SK-N-SH (cell line): ENCODE measurements at regions not wholly inside any gene's neighbourhood (a gene's known extent, or its start where the extent isn't known, plus 50 kb on each side); places are given as distances from the start of the nearest gene placed in this dataset.
"Not testable (repeated sequence)": the region's sequence is repeated elsewhere in the genome, so short reads cannot be mapped to it uniquely, and the experiment has no call there.

ENCODE experiments used
- CTCF ChIA-PET: fragments of 300-600, 350-600 bp; formaldehyde crosslinking; extraction: SDS; loops from one replicate; lab custom pipeline; 2021; lab: Yijun Ruan, JAX
- POLR2A ChIA-PET: fragments of 350-600 bp; sonication (Branson Sonifier 250); formaldehyde crosslinking; extraction: SDS; loops from one replicate; lab custom pipeline; 2020; ENCODE audit warnings: antibody characterized with exemption, inconsistent platforms; lab: Yijun Ruan, JAX
- DNase-seq: peaks from one replicate; pipeline ENCODE4 v3.0.0; 2012
- H2AFZ ChIP-seq: fragments of 200-600 bp; sonication (generic); 2 replicates; pipeline ENCODE4 v1.8.1; 2016; ENCODE audit warnings: antibody characterized with exemption, mild to moderate bottlenecking, low read depth
- H3F3A ChIP-seq: fragments of 200-600 bp; sonication (generic); replicated peaks from 2 replicates; pipeline ENCODE3; 2016; ENCODE audit warnings: antibody characterized with exemption, mild to moderate bottlenecking; ENCODE audit not compliant: insufficient read depth
- H3K27ac ChIP-seq, 2 experiments: fragments of 200-500 bp in 1 of 2; fragments of 200-600 bp in 1 of 2; sonication (Bioruptor generic) in 1 of 2; sonication (generic), shearing (Covaris generic) in 1 of 2; 2 replicates each; pipeline versions ENCODE4 v1.5.1 to v1.6.1; 2014 to 2016; ENCODE audit warnings: low read depth in 2 of 2, inconsistent platforms in 1 of 2, low read length in 1 of 2, mild to moderate bottlenecking in 1 of 2, mixed read lengths in 1 of 2
- H3K27me3 ChIP-seq: fragments of 200-600 bp; sonication (generic), shearing (Covaris generic); 2 replicates; pipeline ENCODE4 v1.6.1; 2016; ENCODE audit warnings: mixed run types; ENCODE audit not compliant: insufficient read depth
- H3K36me3 ChIP-seq, 2 experiments: fragments of 200-500 bp in 1 of 2; fragments of 200-600 bp in 1 of 2; sonication (Bioruptor generic) in 1 of 2; sonication (generic) in 1 of 2; replicated peaks in 1 of 2; 2 replicates each; pipeline versions ENCODE3 to v1.5.1; 2014 to 2016; ENCODE audit warnings: low read length in 1 of 2, mild to moderate bottlenecking in 1 of 2; ENCODE audit not compliant: insufficient read depth in 2 of 2, control insufficient read depth in 1 of 2
- H3K4me1 ChIP-seq, 2 experiments: fragments of 200-500 bp in 1 of 2; fragments of 200-600 bp in 1 of 2; sonication (Bioruptor generic) in 1 of 2; sonication (generic), shearing (Covaris generic) in 1 of 2; 2 replicates each; pipeline versions ENCODE4 v1.5.1 to v1.6.1; 2014 to 2016; ENCODE audit warnings: low read depth in 1 of 2, low read length in 1 of 2, mixed run types in 1 of 2; ENCODE audit not compliant: insufficient read depth in 2 of 2, control insufficient read depth in 1 of 2
- H3K4me2 ChIP-seq: fragments of 200-600 bp; sonication (generic), shearing (Covaris generic); 2 replicates; pipeline ENCODE4 v1.6.1; 2017; ENCODE audit warnings: mixed run types
- H3K4me3 ChIP-seq, 2 experiments: fragments of 200-500 bp in 1 of 2; fragments of 200-600 bp in 1 of 2; sonication (Bioruptor generic) in 1 of 2; sonication (generic), shearing (Covaris generic) in 1 of 2; 2 replicates each; pipeline versions ENCODE4 v1.5.1 to v1.8.1; 2014 to 2016; ENCODE audit warnings: low read depth in 2 of 2, inconsistent platforms in 1 of 2, low read length in 1 of 2, mild to moderate bottlenecking in 1 of 2, mixed read lengths in 1 of 2, moderate library complexity in 1 of 2
- H3K79me2 ChIP-seq: fragments of 200-600 bp; sonication (generic); 2 replicates; pipeline ENCODE4 v1.8.1; 2017; ENCODE audit warnings: mild to moderate bottlenecking; ENCODE audit not compliant: insufficient read depth
- H3K9ac ChIP-seq: fragments of 200-600 bp; sonication (generic); 2 replicates; pipeline ENCODE4 v1.6.1; 2017; ENCODE audit warnings: mixed run types
- H3K9me2 ChIP-seq: fragments of 200-600 bp; sonication (generic); 2 replicates; pipeline ENCODE4 v1.6.1; 2017; ENCODE audit warnings: mixed run types
- H3K9me3 ChIP-seq: fragments of 200-600 bp; sonication (generic); 2 replicates; pipeline ENCODE4 v1.6.1; 2017; ENCODE audit warnings: mixed run types, mild to moderate bottlenecking, moderate library complexity
- H4K20me1 ChIP-seq: fragments of 200-600 bp; sonication (generic); 2 replicates; pipeline ENCODE4 v1.6.1; 2017; ENCODE audit warnings: mild to moderate bottlenecking, mixed run types; ENCODE audit not compliant: insufficient read depth
- EZH2phosphoT487 ChIP-seq: fragments of 200-600 bp; sonication (generic); IDR thresholded peaks from 2 replicates; pipeline ENCODE4 v1.6.1; 2017; ENCODE audit warnings: low read depth, mixed run types, mild to moderate bottlenecking, antibody characterized with exemption, moderate library complexity, borderline replicate concordance
- FOXJ3 ChIP-seq: sonication (generic); formaldehyde crosslinking; IDR thresholded peaks from 2 replicates; pipeline ENCODE4 v1.5.1; 2020; ENCODE audit warnings: mild to moderate bottlenecking, missing genetic modification reagents
- GATA2 ChIP-seq: sonication (generic); formaldehyde crosslinking; IDR thresholded peaks from 2 replicates; pipeline ENCODE4 v1.5.0; 2020; ENCODE audit warnings: mild to moderate bottlenecking, missing genetic modification reagents
- MXI1 ChIP-seq: IDR thresholded peaks from 2 replicates; pipeline ENCODE4 v1.6.1; 2012; ENCODE audit warnings: mild to moderate bottlenecking, low read depth, low read length, improper control_type of control experiment
- NFIC ChIP-seq: IDR thresholded peaks from 2 replicates; pipeline ENCODE4 v1.4.0; 2012; ENCODE audit warnings: borderline replicate concordance
- RAD21 ChIP-seq: IDR thresholded peaks from 2 replicates; pipeline ENCODE4 v1.6.1; 2012; ENCODE audit warnings: mild to moderate bottlenecking, low read length
- RFX5 ChIP-seq: IDR thresholded peaks from 2 replicates; pipeline ENCODE4 v1.6.1; 2012; ENCODE audit warnings: mild to moderate bottlenecking, improper control_type of control experiment, low read length
- WGBS: methylation state at CpG from one replicate; pipeline ENCODE4 v1.1.6; 2017; ENCODE audit warnings: low lambda C conversion rate; 5-methylcytosine and 5-hydroxymethylcytosine counted together
- TF ChIP-seq, protein P1 (sequence below): IDR thresholded peaks from 2 replicates; pipeline ENCODE4 v1.4.0; 2012; ENCODE audit warnings: low read depth, borderline replicate concordance

DNA sequence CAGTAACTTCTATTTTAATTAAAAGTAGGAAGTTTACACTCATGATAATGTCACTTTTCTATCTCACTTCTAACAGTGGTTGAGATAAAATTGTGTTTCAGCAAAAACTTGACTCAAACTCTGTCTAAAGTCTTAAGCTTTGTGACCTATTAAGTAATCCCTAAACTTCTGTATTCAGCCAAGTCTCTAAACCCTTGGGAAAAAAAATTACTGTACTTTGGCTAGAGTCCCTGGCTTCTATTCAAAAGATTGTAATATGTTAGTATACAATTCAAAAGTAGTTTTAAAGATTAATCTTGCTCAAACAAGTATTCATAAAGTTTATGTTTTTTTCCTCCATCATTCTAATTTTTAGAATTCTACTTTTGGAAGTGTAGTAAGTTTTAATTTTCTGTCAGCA is 1248.8 kb downstream of the UQCRFS1 start (continued):
- no peak for TF ChIP-seq MXI1
- no peak for TF ChIP-seq NFIC
- TF ChIP-seq RAD21 = no peak
- TF ChIP-seq, all 33 proteins: peak for 0

DNA sequence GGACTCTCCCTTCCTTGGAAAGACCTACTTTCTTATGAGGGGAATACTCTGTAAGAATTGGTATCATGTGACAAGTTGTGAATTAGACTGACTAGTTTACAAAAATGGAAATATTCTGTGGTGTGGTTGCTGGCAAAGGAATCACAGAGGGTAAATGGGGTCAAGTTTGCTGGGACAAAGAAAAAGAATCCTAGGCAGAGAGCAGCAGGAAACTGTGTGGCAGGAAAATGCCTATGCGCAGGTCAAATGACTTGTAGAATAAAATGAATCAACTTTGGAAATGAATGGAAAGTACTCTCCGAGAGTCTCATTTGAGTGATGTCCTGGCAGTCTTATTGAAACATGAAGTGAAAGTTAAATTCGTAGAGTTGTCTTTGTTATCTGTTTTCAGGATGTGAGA is 1250.7 kb downstream of the UQCRFS1 start:
- TF ChIP-seq RFX5 (no peak), NFIC (no peak), EZH2phosphoT487 (no peak), GATA2 (CRISPR knock-in tag) (no peak)
- TF ChIP-seq, protein P1, sequence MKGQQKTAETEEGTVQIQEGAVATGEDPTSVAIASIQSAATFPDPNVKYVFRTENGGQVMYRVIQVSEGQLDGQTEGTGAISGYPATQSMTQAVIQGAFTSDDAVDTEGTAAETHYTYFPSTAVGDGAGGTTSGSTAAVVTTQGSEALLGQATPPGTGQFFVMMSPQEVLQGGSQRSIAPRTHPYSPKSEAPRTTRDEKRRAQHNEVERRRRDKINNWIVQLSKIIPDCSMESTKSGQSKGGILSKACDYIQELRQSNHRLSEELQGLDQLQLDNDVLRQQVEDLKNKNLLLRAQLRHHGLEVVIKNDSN = no peak
- no peak overlapping the region for H3K27ac ChIP-seq
- H3F3A ChIP-seq = peaks cover 3% of the 10 kb centered on the region
- CTCF ChIA-PET = no interaction called here
- H3K9ac ChIP-seq = no peak overlapping the region
- no peaks in the 10 kb centered on the region for H3K4me1 ChIP-seq
- H3K36me3 ChIP-seq = no peaks in the 10 kb centered on the region
- POLR2A ChIA-PET = no interaction called here
- no peak overlapping the region for H3K4me2 ChIP-seq
- DNase-seq = no peak
- H3K9me2 ChIP-seq = no peaks in the 10 kb centered on the region
- H3K27me3 ChIP-seq = no peaks in the 10 kb centered on the region
- H4K20me1 ChIP-seq = no peaks in the 10 kb centered on the region
- H3K9me3 ChIP-seq = no peaks in the 10 kb centered on the region
- H2AFZ ChIP-seq = no peak overlapping the region
- H3K4me3 ChIP-seq = no peak overlapping the region
- no peaks in the 10 kb centered on the region for H3K79me2 ChIP-seq
- 6% methylated on average over 3 of the region's 3 CpGs for WGBS

DNA sequence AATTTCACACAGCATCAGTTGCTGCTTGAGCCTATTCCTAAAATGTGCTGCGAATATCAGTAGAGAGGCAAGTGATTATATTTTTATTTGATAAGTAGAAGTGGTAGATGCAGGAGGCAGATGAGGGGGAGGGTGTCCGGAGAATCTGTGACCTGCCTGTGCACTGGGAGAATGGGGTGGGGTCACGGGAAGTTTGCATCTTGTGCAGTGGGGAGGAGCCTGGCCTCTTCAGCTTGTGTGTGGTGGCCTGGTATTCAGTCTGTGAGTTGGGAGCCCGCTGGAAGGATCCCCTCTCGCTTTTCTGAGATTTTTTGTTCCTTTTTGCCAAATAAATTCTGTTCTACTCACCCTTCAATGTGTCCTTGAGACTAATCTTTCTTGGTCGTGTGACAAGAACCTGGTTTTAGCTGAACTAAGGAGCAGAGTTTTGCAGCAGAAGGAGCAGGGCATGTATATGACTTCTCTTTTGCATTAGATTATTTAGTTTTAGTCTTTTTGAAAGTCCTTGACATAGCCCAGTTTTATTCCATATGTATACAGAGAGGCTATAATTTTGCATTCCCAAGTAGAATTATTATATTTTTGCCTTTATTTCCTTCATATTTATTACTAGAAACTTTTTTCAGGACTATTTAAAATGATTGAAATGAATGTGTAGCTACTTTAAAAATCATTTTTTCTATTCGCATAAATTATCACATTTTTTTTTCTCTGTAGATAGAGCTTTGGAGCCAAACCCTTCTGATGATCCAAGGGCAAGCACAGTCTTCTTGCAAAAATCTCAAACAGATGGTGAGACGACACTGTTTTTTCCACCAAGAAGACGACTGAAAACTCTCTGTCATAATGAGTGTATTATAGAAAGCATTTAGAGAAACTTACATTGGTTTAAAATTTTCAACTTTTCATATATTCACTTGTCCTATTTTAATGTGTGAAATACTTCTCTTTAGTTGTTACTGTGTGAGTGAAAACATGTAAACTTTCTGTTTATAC is 1257.2 kb downstream of the UQCRFS1 start:
- no peaks in the 10 kb centered on the region for H3F3A ChIP-seq
- no peak overlapping the region for H3K9ac ChIP-seq
- H3K27me3 ChIP-seq = no peaks in the 10 kb centered on the region
- no peak overlapping the region for H3K4me3 ChIP-seq
- WGBS = 4% methylated on average over 9 of the region's 9 CpGs
- TF ChIP-seq FOXJ3 (CRISPR knock-in tag) = no peak
- no peak for TF ChIP-seq GATA2 (CRISPR knock-in tag)
- no peaks in the 10 kb centered on the region for H3K36me3 ChIP-seq
- H4K20me1 ChIP-seq = no peaks in the 10 kb centered on the region
- H2AFZ ChIP-seq = no peak overlapping the region
- ChIA-PET POLR2A (no interaction called here), CTCF (interaction anchor here (1.5 to 4.7 kb wide), 2 partner anchors 11 to 15 kb away, joined by 4 to 21 read pairs; no protein-coding TSS in a partner anchor)
- no peak overlapping the region for H3K27ac ChIP-seq
- H3K9me3 ChIP-seq = no peaks in the 10 kb centered on the region
- H3K4me2 ChIP-seq = no peak overlapping the region
- no peak for DNase-seq
- no peaks in the 10 kb centered on the region for H3K4me1 ChIP-seq
- H3K9me2 ChIP-seq = no peaks in the 10 kb centered on the region
- H3K79me2 ChIP-seq = no peaks in the 10 kb centered on the region

DNA sequence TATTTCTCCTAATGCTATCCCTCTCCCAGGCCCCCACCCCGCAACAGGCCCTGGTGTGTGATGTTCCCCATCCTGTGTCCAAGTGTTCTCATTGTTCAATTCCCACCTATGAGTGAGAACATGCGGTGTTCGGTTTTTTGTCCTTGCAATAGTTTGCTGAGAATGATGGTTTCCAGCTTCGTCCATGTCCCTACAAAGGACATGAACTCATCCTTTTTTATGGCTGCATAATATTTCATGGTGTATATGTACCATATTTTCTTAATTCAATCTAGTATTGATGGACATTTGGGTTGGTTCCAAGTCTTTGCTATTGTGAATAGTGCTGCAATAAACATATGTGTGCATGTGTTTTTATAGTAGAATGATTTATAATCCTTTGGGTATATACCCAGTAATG is 1270.3 kb downstream of the UQCRFS1 start:
- H3K4me1 ChIP-seq, H3K79me2 ChIP-seq, H3K27me3 ChIP-seq, CTCF ChIA-PET, H3K36me3 ChIP-seq, H3K4me3 ChIP-seq, H3K27ac ChIP-seq, H3K9me2 ChIP-seq, H3F3A ChIP-seq, H4K20me1 ChIP-seq, POLR2A ChIA-PET, H3K9me3 ChIP-seq, DNase-seq, H2AFZ ChIP-seq, H3K9ac ChIP-seq, H3K4me2 ChIP-seq: not testable (repeated sequence)
- WGBS = 19% methylated on average over 4 of the region's 4 CpGs
